IMR-90 (cell line): ENCODE measurements at regions not wholly inside any gene's neighbourhood (a gene's known extent, or its start where the extent isn't known, plus 50 kb on each side); places are given as distances from the start of the nearest gene placed in this dataset.
"Not testable (repeated sequence)": the region's sequence is repeated elsewhere in the genome, so short reads cannot be mapped to it uniquely, and the experiment has no call there.

Experiments used
- ATAC-seq: fragments of 200-7000 bp; cut with Tn5 transposase; 2 replicates; pipeline ENCODE4 v1.9.1; 2020; ENCODE audit warnings: low read depth, mild to moderate bottlenecking, moderate library complexity
- BruUV-seq: library from RNA; stranded (reverse); fragments of 400-500 nt; replicated peaks from 2 replicates; lab custom pipeline; 2021; lab: Mats Ljungman, UMichigan
- CTCF ChIA-PET: fragments of 300-600 bp; formaldehyde crosslinking; extraction: SDS; loops from one replicate; lab custom pipeline; 2021; ENCODE audit warnings: antibody characterized with exemption; lab: Yijun Ruan, JAX
- POLR2A ChIA-PET: fragments of 300-600 bp; sonication (Branson Sonifier 250); formaldehyde crosslinking; loops from one replicate; lab custom pipeline; 2022; ENCODE audit warnings: antibody characterized with exemption; ENCODE audit not compliant: unreplicated experiment; lab: Charles Lee
- DNase-seq: peaks from one replicate; pipeline ENCODE4 v3.0.0; 2013
- H2AFZ ChIP-seq: replicated peaks from 2 replicates; pipeline ENCODE3; 2013; ENCODE audit warnings: low read length, mild to moderate bottlenecking; ENCODE audit not compliant: poor library complexity
- H2AK5ac ChIP-seq: 2 replicates; pipeline ENCODE4 v1.6.1; 2013; ENCODE audit warnings: low read depth, low read length, inconsistent platforms
- H2AK9ac ChIP-seq: replicated peaks from 2 replicates; pipeline ENCODE3; 2013; ENCODE audit warnings: mild to moderate bottlenecking, low read depth, low read length, moderate library complexity; ENCODE audit not compliant: poor library complexity
- H2BK120ac ChIP-seq: 2 replicates; pipeline ENCODE4 v1.6.1; 2013; ENCODE audit warnings: low read depth, low read length, inconsistent platforms
- H2BK15ac ChIP-seq: 3 replicates; pipeline ENCODE4 v1.6.1; 2013; ENCODE audit warnings: low read depth, low read length, inconsistent platforms
- H2BK20ac ChIP-seq: 2 replicates; pipeline ENCODE4 v1.6.1; 2013; ENCODE audit warnings: low read depth, mild to moderate bottlenecking, inconsistent platforms, low read length, moderate library complexity
- H2BK5ac ChIP-seq: 2 replicates; pipeline ENCODE4 v1.6.1; 2013; ENCODE audit warnings: mild to moderate bottlenecking, low read depth, low read length, inconsistent platforms; ENCODE audit not compliant: poor library complexity, severe bottlenecking
- H3K14ac ChIP-seq: replicated peaks from 2 replicates; pipeline ENCODE4 v1.6.1; 2013; ENCODE audit warnings: low read depth, low read length, inconsistent platforms
- H3K18ac ChIP-seq: 2 replicates; pipeline ENCODE4 v1.6.1; 2013; ENCODE audit warnings: low read depth, low read length, control low read depth
- H3K23ac ChIP-seq: 2 replicates; pipeline ENCODE4 v1.6.1; 2013; ENCODE audit warnings: low read depth, low read length, inconsistent platforms
- H3K27ac ChIP-seq: 2 replicates; pipeline ENCODE4 v1.5.1; 2013; ENCODE audit warnings: mild to moderate bottlenecking, control low read depth, low read length; ENCODE audit not compliant: insufficient read depth
- H3K27me3 ChIP-seq: 2 replicates; pipeline ENCODE4 v1.6.1; 2013; ENCODE audit warnings: low read length; ENCODE audit not compliant: control insufficient read depth, insufficient read depth
- H3K36me3 ChIP-seq: 2 replicates; pipeline ENCODE4 v1.6.1; 2013; ENCODE audit warnings: low read length, mixed read lengths; ENCODE audit not compliant: control insufficient read depth, insufficient read depth
- H3K4ac ChIP-seq: 2 replicates; pipeline ENCODE4 v1.6.1; 2013; ENCODE audit warnings: low read depth, low read length, inconsistent platforms
- H3K4me1 ChIP-seq: 2 replicates; pipeline ENCODE4 v1.6.1; 2013; ENCODE audit warnings: low read length, mixed read lengths; ENCODE audit not compliant: control insufficient read depth, insufficient read depth
- H3K4me2 ChIP-seq: 2 replicates; pipeline ENCODE4 v1.6.1; 2013; ENCODE audit warnings: low read depth, mild to moderate bottlenecking, control low read depth, low read length, moderate library complexity
- H3K4me3 ChIP-seq: 2 replicates; pipeline ENCODE4 v1.5.1; 2013; ENCODE audit warnings: low read depth, mild to moderate bottlenecking, control low read depth, low read length, moderate library complexity; ENCODE audit not compliant: insufficient read depth
- H3K56ac ChIP-seq: 2 replicates; pipeline ENCODE4 v1.6.1; 2013; ENCODE audit warnings: low read length, inconsistent platforms; ENCODE audit not compliant: insufficient read depth; ENCODE audit errors: extremely low read depth
- H3K79me1 ChIP-seq, 2 experiments: 2 replicates each; pipeline ENCODE4 v1.6.1; 2013; ENCODE audit warnings: low read length in 2 of 2, inconsistent platforms in 1 of 2, low read depth in 1 of 2
- H3K9ac ChIP-seq: 2 replicates; pipeline ENCODE4 v1.6.1; 2013; ENCODE audit warnings: low read depth, low read length, control low read depth
- H3K9me1 ChIP-seq: 2 replicates; pipeline ENCODE4 v1.6.1; 2013; ENCODE audit warnings: low read length, inconsistent platforms; ENCODE audit not compliant: insufficient read depth
- H3K9me3 ChIP-seq: 2 replicates; pipeline ENCODE4 v1.6.1; 2013; ENCODE audit warnings: low read length; ENCODE audit not compliant: control insufficient read depth, insufficient read depth
- H4K20me1 ChIP-seq: 2 replicates; pipeline ENCODE4 v1.6.1; 2013; ENCODE audit warnings: low read length, inconsistent platforms; ENCODE audit not compliant: insufficient read depth
- H4K5ac ChIP-seq: 2 replicates; pipeline ENCODE4 v1.6.1; 2013; ENCODE audit warnings: mild to moderate bottlenecking, low read depth, low read length, control low read depth
- H4K8ac ChIP-seq, 2 experiments: 2 replicates each; pipeline ENCODE4 v1.6.1; 2013; ENCODE audit warnings: low read depth in 2 of 2, low read length in 2 of 2, control low read depth in 1 of 2, inconsistent platforms in 1 of 2
- H4K91ac ChIP-seq: 2 replicates; pipeline ENCODE4 v1.6.1; 2013; ENCODE audit warnings: low read depth, low read length, inconsistent platforms; ENCODE audit not compliant: insufficient read depth
- whole genome bisulfite sequencing, 2 experiments: methylation state at CpG; one replicate each; pipeline versions ENCODE4 v1.1.5 to v1.1.7; 2013; ENCODE audit warnings: missing lambda C conversion rate in 2 of 2; ENCODE audit not compliant: insufficient read length in 1 of 2; ENCODE audit errors: extremely low coverage in 2 of 2; 5-methylcytosine and 5-hydroxymethylcytosine counted together
- dilution Hi-C: fragments of 300-500 bp; cut with HindIII; formaldehyde crosslinking; loops from one replicate; pipeline ENCODE4 v1.14.3; 2018; ENCODE audit warnings: low sequenced_read_pairs; ENCODE audit not compliant: unreplicated experiment
- in situ Hi-C: fragments of 300-500 bp; cut with MboI; formaldehyde crosslinking; loops from 3 replicates; pipeline ENCODE4 v1.14.3; 2019; ENCODE audit warnings: low sequenced_read_pairs, inconsistent platforms, mixed read lengths
- intact Hi-C: fragments of 100-400 bp; cut with micrococcal nuclease; formaldehyde crosslinking; loops from 2 replicates; pipeline ENCODE4 v1.10.0; 2022

DNA sequence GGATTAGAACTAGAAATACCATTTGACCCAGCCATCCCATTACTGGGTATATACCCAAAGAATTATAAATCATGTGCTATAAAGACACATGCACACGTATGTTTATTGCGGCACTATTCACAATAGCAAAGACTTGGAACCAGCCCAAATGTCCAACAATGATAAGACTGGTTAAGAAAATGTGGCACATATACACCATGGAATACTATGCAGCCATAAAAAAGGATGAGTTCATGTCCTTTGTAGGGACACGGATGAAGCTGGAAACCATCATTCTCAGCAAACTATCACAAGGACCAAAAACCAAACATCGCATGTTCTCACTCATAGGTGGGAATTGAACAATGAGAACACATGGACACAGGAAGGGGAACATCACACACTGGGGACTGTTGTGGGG, 63.3 kb upstream of the NIPBL start:
- H3K23ac ChIP-seq, ATAC-seq, H2BK15ac ChIP-seq, H4K20me1 ChIP-seq, H3K56ac ChIP-seq, H4K8ac ChIP-seq, BruUV-seq, DNase-seq, H2BK5ac ChIP-seq, H3K27me3 ChIP-seq, H2BK20ac ChIP-seq, CTCF ChIA-PET, H3K79me1 ChIP-seq, H3K4me3 ChIP-seq, H3K36me3 ChIP-seq, H3K4me2 ChIP-seq, H3K9me1 ChIP-seq, H3K9me3 ChIP-seq, H3K14ac ChIP-seq, H3K18ac ChIP-seq, dilution Hi-C loops, H2BK120ac ChIP-seq, H2AK5ac ChIP-seq, H3K4ac ChIP-seq, in situ Hi-C loops, H3K27ac ChIP-seq, POLR2A ChIA-PET, H2AK9ac ChIP-seq, H3K9ac ChIP-seq, H2AFZ ChIP-seq, H4K91ac ChIP-seq, H4K5ac ChIP-seq, H3K4me1 ChIP-seq: not testable (repeated sequence)
- intact Hi-C loops, result loop anchor here (5.0 kb wide), 1 partner anchor 211 kb away; no protein-coding TSS in a partner anchor
- WGBS, 2 experiments, result no CpG with 5 or more reads among the region's 4 CpGs
